Heart left ventricle (tissue), 16 donors: ENCODE measurements at regions not wholly inside any gene's neighbourhood (a gene's known extent, or its start where the extent isn't known, plus 50 kb on each side); places are given as distances from the start of the nearest gene placed in this dataset.

ENCODE experiments used
- ATAC-seq, 4 donors: fragments of 200-7000 bp; cut with Tn5 transposase; one replicate each; pipeline ENCODE4 v1.9.1; 2020 to 2022; ENCODE audit warnings: moderate library complexity in 4 of 4, mild to moderate bottlenecking in 3 of 4, moderate number of reproducible peaks in 1 of 4
- DNase-seq, 5 donors: peaks; one replicate each; pipeline ENCODE4 v3.0.0-alpha.2; 2020
- H3K27ac ChIP-seq, 12 donors: fragments of 200-600 bp; sonication (generic) in 4 of 12; one replicate each; pipeline versions ENCODE4 v1.5.0 to v1.8.0; 2016 to 2022; ENCODE audit warnings: mild to moderate bottlenecking in 2 of 12
- H3K27me3 ChIP-seq, 9 donors: fragments of 200-600 bp; sonication (generic) in 2 of 9; one replicate each; pipeline versions ENCODE4 v1.5.1 to v1.8.0; 2016 to 2022; ENCODE audit warnings: mild to moderate bottlenecking in 3 of 9
- H3K36me3 ChIP-seq, 9 donors: fragments of 200-600 bp; sonication (generic) in 2 of 9; one replicate each; pipeline versions ENCODE4 v1.5.0 to v1.8.0; 2018 to 2022; ENCODE audit warnings: mild to moderate bottlenecking in 2 of 9
- H3K4me1 ChIP-seq, 12 donors: fragments of 200-600 bp; sonication (generic) in 4 of 12; one replicate each; pipeline versions ENCODE4 v1.5.0 to v1.8.0; 2016 to 2022; ENCODE audit warnings: mild to moderate bottlenecking in 3 of 12
- H3K4me3 ChIP-seq, 12 donors: fragments of 200-600 bp; sonication (generic) in 4 of 12; one replicate each; pipeline versions ENCODE4 v1.5.0 to v1.8.0; 2017 to 2022; ENCODE audit warnings: mild to moderate bottlenecking in 9 of 12, moderate library complexity in 4 of 12
- H3K9me3 ChIP-seq, 12 donors: fragments of 200-600 bp; sonication (generic) in 4 of 12; one replicate each; pipeline versions ENCODE4 v1.5.0 to v1.8.0; 2016 to 2022; ENCODE audit warnings: mild to moderate bottlenecking in 1 of 12
- CTCF ChIP-seq, 12 donors: fragments of 200-600 bp; sonication (generic) in 4 of 12; IDR thresholded peaks; one replicate each; pipeline versions ENCODE4 v1.5.0 to v1.8.0; 2018 to 2022; ENCODE audit warnings: antibody characterized with exemption in 12 of 12, mild to moderate bottlenecking in 5 of 12
- POLR2A ChIP-seq, 2 donors: fragments of 450-650 bp; IDR thresholded peaks; one replicate each; pipeline ENCODE4 v1.6.1; 2017; ENCODE audit warnings: antibody characterized with exemption in 2 of 2, mild to moderate bottlenecking in 2 of 2, moderate library complexity in 2 of 2
- WGBS, 4 donors: extraction: QIAGEN DNeasy Blood & Tissue Kit in 2 of 4; methylation state at CpG; one replicate each; pipeline versions ENCODE4 v1.1.5 to v1.1.7; 2013 to 2018; 5-methylcytosine and 5-hydroxymethylcytosine counted together
- intact Hi-C, 10 donors: fragments of 100-400 bp; cut with DNase I; formaldehyde crosslinking; loops; one replicate each; pipeline versions ENCODE4 v1.11.1 to v1.14.2; 2022
- donor health status: ischemic (EF 13 %, LVEDD 7.1; RV severe dilation, severe dysfunction).
- donor health status: healthy with polysubstance abuse.
- donor health status: DM: no; HTN: yes; CAD: no.
- donor health status: DM: no; HTN: no; CAD: no.
- donor health status: ischemic (EF 25% LVEDD 6.9; RV normal size, moderate dysfunction).
- donor health status: ischemic (EF 25% LVEDD 5.7; RV mildly dilated, moderate dysfunction).
- donor health status: healthy.
- donor health status: DM: yes; HTN: yes; CAD: no.
- donor health status: ischemic (EF 35%, LVEDD 5.7; RV mildly dilated, moderate dysfunction).
- donor health status: nonischemic (EF 11% LVEDD 7.7; RV severe dilation, severe dysfunction).
- donor health status: DM: yes; HTN: yes; CAD: no.
- donor health status: PGD.
- donor health status: ischemic (EF 29% LVEDD 5.4; RV normal size, mild dysfunction).
- donor health status: nonischemic (EF 23%, LVEDD 6.1; RV moderate dilation, normal function).

DNA sequence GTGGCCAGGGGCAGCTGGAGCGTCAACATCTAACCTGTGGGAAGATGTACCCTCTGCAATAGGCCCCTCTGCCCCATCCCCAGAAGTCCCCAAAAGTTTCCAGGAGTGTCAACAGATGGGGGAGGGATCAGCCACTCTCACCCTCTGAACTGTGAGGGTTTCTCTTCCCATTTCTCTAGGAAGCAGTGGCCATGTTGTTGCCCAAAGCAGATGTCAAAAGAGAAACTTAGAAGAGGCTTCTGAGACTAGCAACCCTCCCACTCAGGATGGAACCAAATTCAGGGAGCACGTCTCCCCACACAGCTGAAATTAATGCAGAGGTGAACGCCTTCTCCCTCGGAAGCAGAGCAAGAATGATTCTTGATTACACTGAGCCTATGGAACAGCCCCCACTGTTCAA lies 70.3 kb downstream of the ARL4C start:
- ATAC-seq (peak in 1 of 4 donors; percentile 25), DNase-seq (no peak)
- Histone ChIP-seq H3K36me3 (no peaks in the 10 kb centered on the region), H3K27me3 (no peaks in the 10 kb centered on the region), H3K27ac (peak overlapping the region in 2 of 12 donors; percentile 30 to 88), H3K9me3 (no peaks in the 10 kb centered on the region), H3K4me3 (no peak overlapping the region), H3K4me1 (peaks cover 0 to 60% (median 0%) of the 10 kb centered on the region in 12 donors)
- TF ChIP-seq POLR2A (IDR thresholded peaks at IDR 0.05) (no peak), CTCF (IDR thresholded peaks at IDR 0.05) (no peak)
- 72 to 86% (median 79%) methylated on average over 4 of the region's 4 CpGs for WGBS, 4 donors
- intact Hi-C loops = no loop called here

DNA sequence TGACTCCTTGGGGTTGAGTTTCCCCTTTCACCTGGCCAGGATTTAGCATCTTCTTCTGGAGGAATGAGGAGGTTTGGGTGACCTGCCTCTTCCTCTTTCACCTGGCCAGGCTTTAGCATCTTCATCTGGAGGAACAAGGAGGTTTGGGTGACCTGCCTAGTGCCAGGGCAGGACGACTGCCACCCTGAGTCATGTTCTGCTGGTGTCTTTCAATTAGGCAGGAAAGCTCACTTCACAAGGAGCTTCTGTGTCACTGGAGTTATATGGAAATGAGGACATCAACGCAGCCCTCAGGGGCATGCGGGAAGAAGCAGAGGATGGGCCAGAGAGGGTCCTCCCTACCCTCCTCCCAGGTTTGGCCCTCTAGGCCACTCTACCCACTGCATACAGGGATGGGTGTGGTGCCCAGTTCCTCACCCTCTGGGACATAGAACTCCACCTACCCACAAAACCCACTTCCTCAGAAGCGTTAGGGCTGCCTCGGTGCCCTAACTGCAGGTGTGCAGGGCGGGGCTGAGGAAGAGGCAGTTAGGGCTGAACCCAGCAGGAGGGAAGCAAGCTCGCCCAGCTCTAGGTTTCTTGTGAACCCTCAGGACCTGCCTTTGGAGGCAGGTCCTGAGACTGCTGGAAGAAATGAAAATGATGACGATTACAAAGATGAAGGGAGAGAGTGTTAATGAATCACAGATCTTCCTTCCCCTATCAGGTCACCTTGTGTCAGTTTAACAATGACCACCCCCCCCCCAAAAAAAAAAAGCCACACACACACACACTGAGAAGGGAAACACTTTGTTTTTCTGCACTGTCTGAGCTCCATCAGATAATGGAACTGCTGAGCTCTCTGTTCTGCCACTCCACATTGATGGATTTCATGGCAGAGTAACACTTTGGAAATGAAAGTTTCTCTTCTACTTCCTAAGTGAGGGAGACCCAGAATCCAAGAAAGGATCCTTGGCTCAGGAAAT lies 71.0 kb downstream of the ARL4C start:
- no peak for TF ChIP-seq POLR2A (IDR thresholded peaks at IDR 0.05)
- peak in 1 of 5 donors; percentile 70 for DNase-seq
- ATAC-seq = peak in 3 of 4 donors; percentile 18 to 55 (median 42)

GRCh38 chr2:234423884-234424283 lies 73.0 kb downstream of the ARL4C start:
- peak overlapping the region in 1 of 12 donors; percentile 88 for H3K27ac ChIP-seq
- H3K9me3 ChIP-seq = no peaks in the 10 kb centered on the region
- H3K27me3 ChIP-seq = no peaks in the 10 kb centered on the region
- H3K4me1 ChIP-seq = peaks cover 0 to 72% (median 0%) of the 10 kb centered on the region in 12 donors
- WGBS, 4 donors = 65 to 73% (median 68%) methylated on average over 4 of the region's 4 CpGs
- no peak overlapping the region for H3K4me3 ChIP-seq
- intact Hi-C loops = no loop called here
- ATAC-seq = no peak
- DNase-seq = no peak
- H3K36me3 ChIP-seq = no peaks in the 10 kb centered on the region
- TF ChIP-seq POLR2A (IDR thresholded peaks at IDR 0.05) (no peak), CTCF (IDR thresholded peaks at IDR 0.05) (no peak)

More for the DNA sequence above, 71.0 kb downstream of the ARL4C start:
- Histone ChIP-seq H3K36me3 (no peaks in the 10 kb centered on the region), H3K4me1 (peaks cover 0 to 67% (median 0%) of the 10 kb centered on the region in 12 donors), H3K27me3 (no peaks in the 10 kb centered on the region), H3K27ac (peak overlapping the region in 2 of 12 donors; percentile 30 to 88), H3K4me3 (no peak overlapping the region), H3K9me3 (no peaks in the 10 kb centered on the region)
- WGBS, 4 donors = 52 to 74% (median 66%) methylated on average over 6 to 8 of the region's 8 CpGs
- intact Hi-C loops = no loop called here

- no peak for TF ChIP-seq CTCF (IDR thresholded peaks at IDR 0.05)
- no peak for TF ChIP-seq POLR2A (IDR thresholded peaks at IDR 0.05)
- no peak overlapping the region for H3K4me3 ChIP-seq
- WGBS, 4 donors = 87 to 94% (median 90%) methylated on average over 8 of the region's 8 CpGs
- no peaks in the 10 kb centered on the region for H3K36me3 ChIP-seq
- H3K4me1 ChIP-seq = peaks cover 0 to 68% (median 0%) of the 10 kb centered on the region in 12 donors
- ATAC-seq (no peak), DNase-seq (no peak)
- no peaks in the 10 kb centered on the region for H3K27me3 ChIP-seq
- no peaks in the 10 kb centered on the region for H3K9me3 ChIP-seq
- intact Hi-C loops = no loop called here
- H3K27ac ChIP-seq = peak overlapping the region in 1 of 12 donors; percentile 88
Observed at GRCh38 chr2:234422981-234423431, 73.9 kb downstream of the ARL4C start.
